ENCODE measurements at regions not wholly inside any gene's neighbourhood (a gene's known extent, or its start where the extent isn't known, plus 50 kb on each side); places are given as distances from the start of the nearest gene placed in this dataset.

- no peak for TF ChIP-seq ZBTB33 (IDR thresholded peaks at IDR 0.05)
- no peak for TF ChIP-seq HNF4G (IDR thresholded peaks at IDR 0.05)
- no peak for TF ChIP-seq RAD21 (IDR thresholded peaks at IDR 0.05)
- no peak for TF ChIP-seq NR2F2 (IDR thresholded peaks at IDR 0.05)
- TF ChIP-seq TAF1 (conservative IDR thresholded peaks at IDR 0.05): no peak
- no peak for TF ChIP-seq HNF4A (conservative IDR thresholded peaks at IDR 0.05)
- no peak for TF ChIP-seq YY1 (IDR thresholded peaks at IDR 0.05)
- TF ChIP-seq FOXA2 (IDR thresholded peaks at IDR 0.05): no peak
Observed at GRCh38 chr18:2191180-2191790, 380.0 kb downstream of the METTL4 start (continued).

- no peaks in the 10 kb centered on the region for H3K27me3 ChIP-seq (ENCODE audit: control insufficient read depth in 4 of 4, insufficient read depth in 4 of 4, low read length in 3 of 4)
- TF ChIP-seq MAX (IDR thresholded peaks at IDR 0.05): no peak
- no peak for TF ChIP-seq YY1 (IDR thresholded peaks at IDR 0.05)
- TF ChIP-seq JUND (IDR thresholded peaks at IDR 0.05): no peak
- TF ChIP-seq REST (IDR thresholded peaks at IDR 0.05): no peak
- TF ChIP-seq GABPA (IDR thresholded peaks at IDR 0.05 in 1 of 2, conservative IDR thresholded peaks at IDR 0.05 in 1 of 2): no peak
- TF ChIP-seq FOXA1 (IDR thresholded peaks at IDR 0.05): no peak
- TF ChIP-seq EGR1 (IDR thresholded peaks at IDR 0.05; ENCODE audit: low read depth in 2 of 2): no peak
- no peak for TF ChIP-seq HNF4A (conservative IDR thresholded peaks at IDR 0.05)
- no peak for TF ChIP-seq TAF1 (conservative IDR thresholded peaks at IDR 0.05)
- TF ChIP-seq NR2F2 (IDR thresholded peaks at IDR 0.05): no peak
- TF ChIP-seq RAD21 (IDR thresholded peaks at IDR 0.05): no peak
- TF ChIP-seq FOXA2 (IDR thresholded peaks at IDR 0.05): no peak
- H3K9me3 ChIP-seq (ENCODE audit: control insufficient read depth in 4 of 4, low read length in 3 of 4): peaks cover 0 to 3% (median 1%) of the 10 kb centered on the region in 4 donors
- H3K36me3 ChIP-seq (ENCODE audit: control insufficient read depth in 4 of 4, insufficient read depth in 3 of 4, low read depth in 1 of 4, low read length in 3 of 4): no peaks in the 10 kb centered on the region
- H3K4me1 ChIP-seq (ENCODE audit: control insufficient read depth in 4 of 4, insufficient read depth in 4 of 4, low read length in 3 of 4): no peaks in the 10 kb centered on the region
- no peak overlapping the region for H3K27ac ChIP-seq (ENCODE audit: low read depth in 1 of 2, low read length in 2 of 2)
- no peak for DNase-seq (ENCODE audit: low spot score)
- 85% methylated on average over 4 of the region's 4 CpGs for WGBS
- H3K9ac ChIP-seq (ENCODE audit: low read depth in 1 of 2, low read length in 2 of 2): no peak overlapping the region
- no peak overlapping the region for H3K4me3 ChIP-seq (ENCODE audit: low read depth in 1 of 3, low read length in 3 of 3)
Observed at GRCh38 chr18:2192562-2192961, 378.7 kb downstream of the METTL4 start.

- no peak overlapping the region for H3K9ac ChIP-seq (ENCODE audit: low read depth in 1 of 2, low read length in 2 of 2)
- H3K4me3 ChIP-seq (ENCODE audit: low read depth in 1 of 3, low read length in 3 of 3): no peak overlapping the region
- H3K27me3 ChIP-seq (ENCODE audit: control insufficient read depth in 4 of 4, insufficient read depth in 4 of 4, low read length in 3 of 4): no peaks in the 10 kb centered on the region
- H3K9me3 ChIP-seq (ENCODE audit: control insufficient read depth in 4 of 4, low read length in 3 of 4): peaks cover 0 to 3% (median 1%) of the 10 kb centered on the region in 4 donors
- 65% methylated on average over 4 of the region's 4 CpGs for WGBS
- no peak for DNase-seq (ENCODE audit: low spot score)
- no peaks in the 10 kb centered on the region for H3K4me1 ChIP-seq (ENCODE audit: control insufficient read depth in 4 of 4, insufficient read depth in 4 of 4, low read length in 3 of 4)
- H3K27ac ChIP-seq (ENCODE audit: low read depth in 1 of 2, low read length in 2 of 2): no peak overlapping the region
- TF ChIP-seq FOXA2 (IDR thresholded peaks at IDR 0.05): no peak
- H3K36me3 ChIP-seq (ENCODE audit: control insufficient read depth in 4 of 4, insufficient read depth in 3 of 4, low read depth in 1 of 4, low read length in 3 of 4): no peaks in the 10 kb centered on the region
Observed at GRCh38 chr18:2197946-2198345, 373.4 kb downstream of the METTL4 start.
